ENCODE measurements at regions not wholly inside any gene's neighbourhood (a gene's known extent, or its start where the extent isn't known, plus 50 kb on each side); places are given as distances from the start of the nearest gene placed in this dataset.

GRCh38 chr10:69739634-69740033, 62.1 kb upstream of the COL13A1 start:
- TF ChIP-seq CTCF (IDR thresholded peaks at IDR 0.05) = no peak
- TF ChIP-seq POLR2A (IDR thresholded peaks at IDR 0.05) = no peak

Measured in right lobe of liver (tissue), 4 donors.